Thoracic aorta (tissue), 2 donors: ENCODE measurements at regions not wholly inside any gene's neighbourhood (a gene's known extent, or its start where the extent isn't known, plus 50 kb on each side); places are given as distances from the start of the nearest gene placed in this dataset.

Experiments used
- ATAC-seq: fragments of 150-250 bp; one replicate; pipeline ENCODE4 v1.8.0; 2017; ENCODE audit warnings: low read depth; ENCODE audit not compliant: insufficient number of reproducible peaks, low FRiP score
- DNase-seq: peaks from one replicate; pipeline ENCODE4 v3.0.0-alpha.2; 2020; ENCODE audit warnings: low spot score
- H3K27ac ChIP-seq, 2 donors: fragments of 200-600 bp; sonication (generic); 1 replicate in 1 of 2; 2 replicates in 1 of 2; pipeline ENCODE4 v1.5.1; 2016; ENCODE audit warnings: mild to moderate bottlenecking in 2 of 2, moderate library complexity in 2 of 2
- H3K27me3 ChIP-seq: fragments of 200-600 bp; sonication (generic); replicated peaks from 2 replicates; pipeline ENCODE4 v1.6.0; 2016; ENCODE audit warnings: mild to moderate bottlenecking; ENCODE audit not compliant: insufficient read depth
- H3K36me3 ChIP-seq: fragments of 200-600 bp; sonication (generic); one replicate; pipeline ENCODE4 v1.5.1; 2016
- H3K4me1 ChIP-seq, 2 donors: fragments of 200-600 bp; sonication (generic); 1 replicate in 1 of 2; 2 replicates in 1 of 2; pipeline versions ENCODE4 v1.5.1 to v1.6.0; 2016; ENCODE audit warnings: low read depth in 2 of 2, mild to moderate bottlenecking in 1 of 2; ENCODE audit not compliant: control insufficient read depth in 1 of 2
- H3K4me3 ChIP-seq: fragments of 200-600 bp; sonication (generic); 2 replicates; pipeline ENCODE4 v1.5.1; 2016; ENCODE audit warnings: mild to moderate bottlenecking
- H3K9me3 ChIP-seq: fragments of 200-600 bp; sonication (generic); 2 replicates; pipeline ENCODE4 v1.5.1; 2016
- CTCF ChIP-seq: fragments of 200-600 bp; sonication (generic); IDR thresholded peaks from one replicate; pipeline ENCODE4 v1.5.1; 2019; ENCODE audit warnings: antibody characterized with exemption

- H3K4me1 ChIP-seq, result peaks cover 10 to 19% of the 10 kb centered on the region in 2 donors
- ATAC-seq, result no peak
- H3K27ac ChIP-seq, result no peak overlapping the region
- H3K27me3 ChIP-seq, result no peaks in the 10 kb centered on the region
- H3K36me3 ChIP-seq, result no peaks in the 10 kb centered on the region
- no peak overlapping the region for H3K4me3 ChIP-seq
- TF ChIP-seq CTCF, result no peak
- H3K9me3 ChIP-seq, result no peaks in the 10 kb centered on the region
- no peak for DNase-seq
Measured at GRCh38 chr6:139703780-139704179, 329.3 kb upstream of the CITED2 start.

DNA sequence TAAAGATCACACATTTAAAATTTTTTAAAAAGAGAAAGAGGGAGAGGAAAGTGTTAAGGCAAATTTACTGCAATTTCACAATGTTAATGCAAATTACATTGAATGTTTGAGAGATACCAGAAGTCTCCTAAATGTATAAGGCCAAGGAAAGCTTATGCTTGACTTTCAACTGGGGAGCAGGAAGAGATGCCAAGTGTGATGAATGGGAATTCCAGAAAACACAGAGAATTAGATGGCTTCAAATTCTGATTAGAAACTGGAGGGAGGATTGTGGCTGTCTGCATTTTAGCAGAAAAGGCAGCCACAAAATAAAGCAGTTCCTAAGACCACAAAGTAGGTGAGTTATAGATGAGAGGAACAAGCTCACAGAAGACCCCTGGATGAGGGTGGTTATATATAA, 328.3 kb upstream of the CITED2 start:
- no peak for DNase-seq
- TF ChIP-seq CTCF, result no peak

DNA sequence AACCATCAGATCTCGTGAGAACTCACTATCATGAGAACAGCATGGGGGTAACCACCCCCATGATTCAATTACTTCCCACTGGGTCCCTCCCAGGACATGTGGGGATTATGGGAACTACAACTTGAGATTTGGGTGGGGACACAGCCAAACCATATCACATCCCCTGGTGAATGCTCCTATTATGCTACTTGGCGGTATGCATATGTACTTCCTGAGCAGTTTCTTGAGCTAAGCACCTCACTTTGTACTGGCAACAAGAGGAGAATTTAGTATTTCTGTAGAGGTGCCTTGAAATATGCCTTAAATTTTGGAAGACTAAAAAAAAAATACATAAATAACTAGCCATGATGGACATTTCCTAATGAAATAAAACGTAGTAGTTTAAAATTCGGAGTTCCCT, 327.2 kb upstream of the CITED2 start:
- no peak overlapping the region for H3K27ac ChIP-seq
- no peaks in the 10 kb centered on the region for H3K27me3 ChIP-seq
- DNase-seq, result no peak
- H3K9me3 ChIP-seq, result no peaks in the 10 kb centered on the region
- no peak overlapping the region for H3K4me3 ChIP-seq
- no peak for TF ChIP-seq CTCF
- no peaks in the 10 kb centered on the region for H3K36me3 ChIP-seq
- H3K4me1 ChIP-seq, result peaks cover 4 to 16% of the 10 kb centered on the region in 2 donors
- no peak for ATAC-seq

More for the DNA sequence above, 328.3 kb upstream of the CITED2 start:
- Histone ChIP-seq H3K9me3 (no peaks in the 10 kb centered on the region), H3K4me1 (peaks cover 4 to 16% of the 10 kb centered on the region in 2 donors), H3K27ac (no peak overlapping the region), H3K36me3 (no peaks in the 10 kb centered on the region), H3K4me3 (no peak overlapping the region), H3K27me3 (no peaks in the 10 kb centered on the region)
- no peak for ATAC-seq

GRCh38 chr6:139701003-139701402, 326.6 kb upstream of the CITED2 start:
- ATAC-seq (no peak), DNase-seq (no peak)
- H3K36me3 ChIP-seq, result no peaks in the 10 kb centered on the region
- TF ChIP-seq CTCF, result no peak
- no peak overlapping the region for H3K27ac ChIP-seq
- no peaks in the 10 kb centered on the region for H3K9me3 ChIP-seq
- H3K4me3 ChIP-seq, result no peak overlapping the region
- peaks cover 4 to 16% of the 10 kb centered on the region in 2 donors for H3K4me1 ChIP-seq
- H3K27me3 ChIP-seq, result no peaks in the 10 kb centered on the region

DNA sequence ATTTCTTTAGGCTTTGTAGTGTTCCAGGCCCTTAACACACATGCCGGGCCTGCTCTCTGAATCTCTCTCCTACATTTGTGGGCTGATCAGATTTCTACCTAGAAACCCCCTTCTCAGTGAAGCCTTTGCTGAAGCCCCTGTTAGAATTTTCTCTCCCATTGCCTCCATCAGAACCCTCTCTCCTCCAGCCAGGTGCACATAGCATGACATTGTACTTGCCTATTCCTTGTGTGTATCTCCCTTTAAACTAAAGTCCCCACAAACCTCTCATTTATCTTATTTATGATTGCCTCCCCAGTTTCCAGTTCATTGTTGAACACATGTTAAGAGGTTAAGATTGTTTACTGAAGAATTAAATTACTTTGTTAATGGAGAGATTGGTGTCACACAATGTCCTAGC, 325.5 kb upstream of the CITED2 start:
- TF ChIP-seq CTCF, result no peak
- Histone ChIP-seq H3K4me3 (no peak overlapping the region), H3K9me3 (no peaks in the 10 kb centered on the region), H3K27ac (no peak overlapping the region), H3K27me3 (no peaks in the 10 kb centered on the region), H3K36me3 (no peaks in the 10 kb centered on the region), H3K4me1 (peaks cover 4 to 16% of the 10 kb centered on the region in 2 donors)
- DNase-seq (no peak), ATAC-seq (no peak)
